HEK293 (cell line): ENCODE measurements at regions not wholly inside any gene's neighbourhood (a gene's known extent, or its start where the extent isn't known, plus 50 kb on each side); places are given as distances from the start of the nearest gene placed in this dataset.

Experiments used
- CTCF ChIA-PET: fragments of 350-600 bp; formaldehyde crosslinking; extraction: SDS; loops from one replicate; lab custom pipeline; 2021; ENCODE audit warnings: antibody characterized with exemption; lab: Yijun Ruan, JAX
- POLR2A ChIA-PET: fragments of 300-600 bp; formaldehyde crosslinking; extraction: SDS; loops from one replicate; lab custom pipeline; 2020; ENCODE audit warnings: antibody characterized with exemption, inconsistent platforms; lab: Yijun Ruan, JAX
- H3K27ac ChIP-seq: fragments of 200-500 bp; sonication (Bioruptor generic); 2 replicates; pipeline ENCODE4 v1.5.1; 2014; ENCODE audit warnings: low read depth, low read length, control low read depth, inconsistent platforms; ENCODE audit errors: extremely low read depth
- H3K36me3 ChIP-seq, 2 experiments: fragments of 200-500 bp in 1 of 2; sonication (Bioruptor generic) in 1 of 2; 1 replicate in 1 of 2; 2 replicates in 1 of 2; pipeline ENCODE4 v1.5.1; 2014 to 2017; ENCODE audit warnings: inconsistent platforms in 2 of 2, low read length in 2 of 2; ENCODE audit not compliant: control insufficient read depth in 2 of 2, insufficient read depth in 1 of 2
- H3K4me1 ChIP-seq: fragments of 200-500 bp; sonication (Bioruptor generic); 2 replicates; pipeline ENCODE4 v1.5.1; 2014; ENCODE audit warnings: mild to moderate bottlenecking, low read length, inconsistent platforms; ENCODE audit not compliant: control insufficient read depth, insufficient read depth
- H3K4me3 ChIP-seq: 2 replicates; pipeline ENCODE4 v1.5.1; 2011; ENCODE audit warnings: low read depth, mild to moderate bottlenecking, control low read depth, low read length, moderate library complexity
- H3K9me3 ChIP-seq: fragments of 200-500 bp; sonication (Bioruptor generic); 2 replicates; pipeline ENCODE4 v1.5.1; 2014; ENCODE audit warnings: low read depth, low read length, inconsistent platforms; ENCODE audit not compliant: control insufficient read depth, insufficient read depth
- ELK4 ChIP-seq: IDR thresholded peaks from 2 replicates; pipeline ENCODE4 v1.6.1; 2011; ENCODE audit warnings: mild to moderate bottlenecking, low read depth, low read length, borderline replicate concordance
- HOXD13 ChIP-seq: sonication (generic); formaldehyde crosslinking; IDR thresholded peaks from 2 replicates; pipeline ENCODE4 v1.8.0; 2022; ENCODE audit warnings: missing genetic modification reagents, borderline replicate concordance
- OVOL3 ChIP-seq: fragments of 450-650 bp; formaldehyde crosslinking; IDR thresholded peaks from 2 replicates; pipeline ENCODE4 v1.5.1; 2016; ENCODE audit warnings: missing biosample characterization, missing genetic modification characterization
- PRDM2 ChIP-seq: fragments of 450-650 bp; formaldehyde crosslinking; IDR thresholded peaks from 2 replicates; pipeline ENCODE4 v1.5.1; 2016; ENCODE audit warnings: missing biosample characterization, missing genetic modification characterization, borderline replicate concordance
- SETDB1 ChIP-seq: IDR thresholded peaks from one replicate; pipeline ENCODE4 v1.6.1; 2017; ENCODE audit warnings: mild to moderate bottlenecking, low read length, moderate library complexity, mixed read lengths; ENCODE audit not compliant: insufficient read length
- SP7 ChIP-seq: fragments of 450-650 bp; formaldehyde crosslinking; IDR thresholded peaks from 2 replicates; pipeline ENCODE4 v1.5.1; 2016; ENCODE audit warnings: missing biosample characterization, missing genetic modification characterization
- ZBTB10 ChIP-seq: fragments of 450-650 bp; formaldehyde crosslinking; IDR thresholded peaks from 2 replicates; pipeline ENCODE4 v1.5.1; 2016; ENCODE audit warnings: missing biosample characterization, missing genetic modification characterization
- ZNF133 ChIP-seq: fragments of 450-650 bp; formaldehyde crosslinking; IDR thresholded peaks from 2 replicates; pipeline ENCODE4 v1.5.1; 2016; ENCODE audit warnings: missing biosample characterization, missing genetic modification characterization
- ZNF157 ChIP-seq: fragments of 450-650 bp; formaldehyde crosslinking; IDR thresholded peaks from 2 replicates; pipeline ENCODE4 v1.5.1; 2016; ENCODE audit warnings: missing biosample characterization, missing genetic modification characterization
- ZNF2 ChIP-seq: fragments of 450-650 bp; formaldehyde crosslinking; IDR thresholded peaks from 2 replicates; pipeline ENCODE4 v1.5.1; 2016; ENCODE audit warnings: missing biosample characterization, missing genetic modification characterization
- ZNF248 ChIP-seq: fragments of 450-650 bp; formaldehyde crosslinking; IDR thresholded peaks from 2 replicates; pipeline ENCODE4 v1.5.1; 2017; ENCODE audit warnings: missing biosample characterization, missing genetic modification characterization
- ZNF26 ChIP-seq: fragments of 450-650 bp; formaldehyde crosslinking; IDR thresholded peaks from 2 replicates; pipeline ENCODE4 v1.5.1; 2016; ENCODE audit warnings: missing biosample characterization, missing genetic modification characterization
- ZNF404 ChIP-seq: fragments of 450-650 bp; formaldehyde crosslinking; IDR thresholded peaks from 2 replicates; pipeline ENCODE4 v1.5.1; 2017; ENCODE audit warnings: missing biosample characterization, missing genetic modification characterization
- ZNF549 ChIP-seq: fragments of 450-650 bp; IDR thresholded peaks from 2 replicates; pipeline ENCODE4 v1.5.1; 2018; ENCODE audit warnings: missing biosample characterization, missing genetic modification characterization, mild to moderate bottlenecking, inconsistent platforms, moderate library complexity
- ZNF623 ChIP-seq: fragments of 450-650 bp; formaldehyde crosslinking; IDR thresholded peaks from 2 replicates; pipeline ENCODE4 v1.5.1; 2016; ENCODE audit warnings: missing biosample characterization, missing genetic modification characterization
- ZNF645 ChIP-seq: fragments of 450-650 bp; formaldehyde crosslinking; IDR thresholded peaks from 2 replicates; pipeline ENCODE4; 2016; ENCODE audit warnings: missing biosample characterization, missing genetic modification characterization
- ZNF664 ChIP-seq: fragments of 450-650 bp; formaldehyde crosslinking; IDR thresholded peaks from 2 replicates; pipeline ENCODE4 v1.5.1; 2016; ENCODE audit warnings: missing biosample characterization, missing genetic modification characterization
- ZNF677 ChIP-seq: fragments of 450-650 bp; IDR thresholded peaks from 2 replicates; pipeline ENCODE4 v1.5.0; 2018; ENCODE audit warnings: missing biosample characterization, mild to moderate bottlenecking, missing genetic modification characterization, moderate library complexity
- ZNF791 ChIP-seq: fragments of 450-650 bp; formaldehyde crosslinking; IDR thresholded peaks from 2 replicates; pipeline ENCODE4 v1.5.1; 2016; ENCODE audit warnings: missing biosample characterization, missing genetic modification characterization
- ZNF830 ChIP-seq: fragments of 450-650 bp; IDR thresholded peaks from 2 replicates; pipeline ENCODE4 v1.5.0; 2018; ENCODE audit warnings: missing biosample characterization, missing genetic modification characterization, low read depth, mild to moderate bottlenecking, moderate library complexity

DNA sequence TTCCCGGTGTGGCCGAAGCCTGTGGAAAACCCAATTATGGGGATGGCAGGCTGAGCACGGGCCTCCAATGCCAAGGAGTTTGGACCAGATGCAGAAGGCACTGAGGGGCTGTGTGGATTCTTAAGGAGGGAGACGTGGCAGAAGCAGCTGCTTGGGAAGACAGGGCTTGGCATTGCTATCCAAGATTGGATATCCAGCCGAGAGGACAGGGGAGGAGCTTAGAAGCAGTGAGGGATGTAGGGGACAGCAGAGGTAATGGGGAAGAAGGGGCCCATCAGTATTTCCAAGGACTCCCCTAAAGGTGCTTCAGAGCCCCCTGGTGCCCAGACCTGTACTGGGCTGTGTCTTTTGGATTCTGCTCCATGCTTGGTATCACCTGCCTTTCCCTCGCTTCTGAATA lies 112.8 kb upstream of the TLE3 start:
- no peaks in the 10 kb centered on the region for H3K9me3 ChIP-seq
- H3K27ac ChIP-seq, result no peak overlapping the region
- H3K4me3 ChIP-seq, result no peak overlapping the region
- no peak for TF ChIP-seq ZNF404
- TF ChIP-seq ZBTB10, result no peak
- no peak for TF ChIP-seq ZNF664 (tag by site-specific recombination)
- no peak for TF ChIP-seq ZNF26 (tag by site-specific recombination)
- no peak for TF ChIP-seq ELK4
- TF ChIP-seq ZNF133 (tag by site-specific recombination), result no peak
- no peak for TF ChIP-seq ZNF830 (tag by site-specific recombination)
- no peak for TF ChIP-seq SP7 (tag by site-specific recombination)
- TF ChIP-seq SETDB1, result no peak
- no peak for TF ChIP-seq ZNF791 (tag by site-specific recombination)
- no peak for TF ChIP-seq ZNF2 (tag by site-specific recombination)
- TF ChIP-seq ZNF157 (tag by site-specific recombination), result no peak
- no peak for TF ChIP-seq PRDM2 (tag by site-specific recombination)
- TF ChIP-seq ZNF677, result no peak
- TF ChIP-seq ZNF549, result no peak
- ChIA-PET CTCF (interaction anchor here (0.6 kb wide), 1 partner anchor 108 kb away, joined by 3 read pairs; no protein-coding TSS in a partner anchor), POLR2A (no interaction called here)
- H3K36me3 ChIP-seq, result no peaks in the 10 kb centered on the region
- peaks cover 6% of the 10 kb centered on the region for H3K4me1 ChIP-seq

- ChIA-PET POLR2A (no interaction called here), CTCF (interaction anchor here (0.6 to 0.7 kb wide), 3 partner anchors 18 to 108 kb away, joined by 3 to 4 read pairs (median 4); no protein-coding TSS in a partner anchor)
- Histone ChIP-seq H3K9me3 (no peaks in the 10 kb centered on the region), H3K4me1 (peaks cover 6% of the 10 kb centered on the region), H3K27ac (no peak overlapping the region), H3K4me3 (no peak overlapping the region), H3K36me3 (no peaks in the 10 kb centered on the region)
- TF ChIP-seq ZNF830 (tag by site-specific recombination) (no peak), ZNF645 (tag by site-specific recombination) (no peak), OVOL3 (tag by site-specific recombination) (no peak), ZNF248 (tag by site-specific recombination) (no peak), HOXD13 (no peak), SETDB1 (no peak), ZNF623 (tag by site-specific recombination) (no peak)
These were observed 112.4 kb upstream of the TLE3 start for GRCh38 chr15:70210076-70210475.
